Neural cell (in vitro differentiated cells): ENCODE measurements at regions not wholly inside any gene's neighbourhood (a gene's known extent, or its start where the extent isn't known, plus 50 kb on each side); places are given as distances from the start of the nearest gene placed in this dataset.

Experiments used
- H2AFZ ChIP-seq: fragments of 200-600, 300-800 bp; sonication (generic), shearing (Covaris generic); 2 replicates; pipeline ENCODE4 v1.6.0; 2014; ENCODE audit warnings: low read depth, mild to moderate bottlenecking, antibody characterized with exemption, low read length, moderate library complexity
- H3F3A ChIP-seq: fragments of 200-600 bp; shearing (Covaris generic); 2 replicates; pipeline ENCODE4 v1.6.1; 2016; ENCODE audit warnings: mild to moderate bottlenecking, moderate library complexity, mixed read lengths, antibody characterized with exemption, low read length; ENCODE audit not compliant: insufficient read depth, poor library complexity, severe bottlenecking
- H3K27ac ChIP-seq: fragments of 200-600, 300-800 bp; sonication (generic), shearing (Covaris generic); 2 replicates; pipeline ENCODE4 v1.5.1; 2014; ENCODE audit warnings: mild to moderate bottlenecking, low read length, moderate library complexity
- H3K27me3 ChIP-seq: fragments of 300-800, 200-600 bp; sonication (generic), shearing (Covaris generic); 2 replicates; pipeline ENCODE4 v1.6.0; 2014; ENCODE audit warnings: mild to moderate bottlenecking, low read depth, low read length, moderate library complexity; ENCODE audit not compliant: insufficient read depth
- H3K36me3 ChIP-seq: fragments of 300-800, 200-600 bp; sonication (generic), shearing (Covaris generic); 2 replicates; pipeline ENCODE4 v1.5.1; 2014; ENCODE audit warnings: mild to moderate bottlenecking, antibody characterized with exemption, low read length, moderate library complexity; ENCODE audit not compliant: insufficient read depth
- H3K4me2 ChIP-seq: fragments of 300-800, 200-600 bp; sonication (generic), shearing (Covaris generic); 2 replicates; pipeline ENCODE4 v1.6.0; 2014; ENCODE audit warnings: mild to moderate bottlenecking, low read length
- H3K4me3 ChIP-seq: fragments of 300-800, 200-600 bp; sonication (generic), shearing (Covaris generic); 2 replicates; pipeline ENCODE4 v1.5.1; 2014; ENCODE audit warnings: mild to moderate bottlenecking, low read length, moderate library complexity
- H3K79me2 ChIP-seq: fragments of 200-600 bp; shearing (Covaris generic); replicated peaks from 2 replicates; pipeline ENCODE4 v1.6.0; 2014; ENCODE audit warnings: mild to moderate bottlenecking, low read length, moderate library complexity; ENCODE audit not compliant: insufficient read depth
- H3K9ac ChIP-seq: fragments of 300-800, 200-600 bp; sonication (generic), shearing (Covaris generic); 2 replicates; pipeline ENCODE4 v1.6.1; 2016; ENCODE audit warnings: mild to moderate bottlenecking, low read length, mixed read lengths
- H3K9me2 ChIP-seq: fragments of 200-600 bp; shearing (Covaris generic); 2 replicates; pipeline ENCODE4 v1.6.1; 2016; ENCODE audit warnings: mild to moderate bottlenecking, low read length, mixed read lengths; ENCODE audit not compliant: insufficient read depth
- H3K9me3 ChIP-seq: fragments of 200-600, 300-800 bp; sonication (generic), shearing (Covaris generic); 2 replicates; pipeline ENCODE4 v1.6.1; 2016; ENCODE audit warnings: mild to moderate bottlenecking, mixed run types, low read length, moderate library complexity, mixed read lengths
- H4K20me1 ChIP-seq: fragments of 200-600 bp; shearing (Covaris generic); 2 replicates; pipeline ENCODE4 v1.6.1; 2016; ENCODE audit warnings: mild to moderate bottlenecking, mixed run types; ENCODE audit not compliant: insufficient read depth
- CTCF ChIP-seq: fragments of 450-650 bp; IDR thresholded peaks from 2 replicates; pipeline ENCODE4 v1.5.1; 2014; ENCODE audit warnings: antibody characterized with exemption, mild to moderate bottlenecking, moderate library complexity; ENCODE audit not compliant: poor library complexity, severe bottlenecking
- EP300 ChIP-seq: fragments of 450-650 bp; conservative IDR thresholded peaks from 2 replicates; pipeline ENCODE4 v1.6.1; 2014; ENCODE audit warnings: antibody characterized with exemption, mild to moderate bottlenecking, moderate library complexity; ENCODE audit not compliant: poor library complexity, severe bottlenecking
- EZH2 ChIP-seq: fragments of 200-600, 300-800 bp; shearing (Covaris generic), sonication (generic); IDR thresholded peaks from 2 replicates; pipeline ENCODE4 v1.6.1; 2014; ENCODE audit warnings: antibody characterized with exemption, low read length, borderline replicate concordance, mild to moderate bottlenecking; ENCODE audit not compliant: insufficient read depth, poor library complexity, severe bottlenecking
- MXI1 ChIP-seq: fragments of 450-650 bp; conservative IDR thresholded peaks from 2 replicates; pipeline ENCODE4 v1.6.1; 2014; ENCODE audit warnings: antibody characterized with exemption, mild to moderate bottlenecking; ENCODE audit not compliant: poor library complexity, severe bottlenecking
- POLR2AphosphoS5 ChIP-seq: IDR thresholded peaks from 2 replicates; pipeline ENCODE4 v1.6.1; 2012
- RAD21 ChIP-seq: fragments of 450-650 bp; conservative IDR thresholded peaks from 2 replicates; pipeline ENCODE4 v1.6.1; 2014; ENCODE audit warnings: antibody characterized with exemption, mild to moderate bottlenecking, moderate library complexity
- SMC3 ChIP-seq: fragments of 450-650 bp; conservative IDR thresholded peaks from 2 replicates; pipeline ENCODE4 v1.6.1; 2014; ENCODE audit warnings: antibody characterized with exemption, mild to moderate bottlenecking, moderate library complexity; ENCODE audit not compliant: poor library complexity
- TAF1 ChIP-seq: IDR thresholded peaks from 2 replicates; pipeline ENCODE4 v1.6.1; 2012; ENCODE audit warnings: low read depth
- TF ChIP-seq, protein P1 (sequence below): IDR thresholded peaks from 2 replicates; pipeline ENCODE4 v1.6.1; 2012; ENCODE audit warnings: borderline replicate concordance

DNA sequence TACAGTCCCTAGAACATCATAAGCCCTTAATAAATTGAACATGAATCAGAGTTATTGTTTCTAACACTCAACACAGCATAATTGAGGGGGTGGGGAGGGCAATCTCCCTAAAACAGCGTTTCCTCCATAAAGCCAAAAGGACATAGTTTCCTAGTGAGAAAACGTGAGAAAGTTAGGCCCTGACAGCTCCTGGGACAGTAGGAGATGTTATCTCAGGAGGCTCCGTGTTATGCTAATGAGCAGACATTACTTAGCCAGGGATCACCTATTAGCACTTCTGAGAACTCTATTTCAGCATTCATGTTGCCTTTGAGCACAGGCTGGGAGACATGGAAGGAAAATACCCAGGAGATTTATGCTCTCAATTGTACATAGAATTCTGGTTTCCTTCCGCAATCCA is 229.1 kb upstream of the ADAMTS9 start:
- Histone ChIP-seq H3K9ac (no peak overlapping the region), H4K20me1 (no peaks in the 10 kb centered on the region), H3K36me3 (no peaks in the 10 kb centered on the region), H3K27ac (no peak overlapping the region), H3K4me3 (no peak overlapping the region), H3K79me2 (no peaks in the 10 kb centered on the region), H3K4me2 (no peak overlapping the region), H3K9me3 (no peaks in the 10 kb centered on the region), H3K27me3 (no peaks in the 10 kb centered on the region), H3F3A (no peaks in the 10 kb centered on the region), H3K9me2 (no peaks in the 10 kb centered on the region), H2AFZ (no peak overlapping the region)
- TF ChIP-seq EP300 = no peak
- no peak for TF ChIP-seq RAD21
- TF ChIP-seq MXI1 = no peak
- TF ChIP-seq CTCF = no peak
- TF ChIP-seq TAF1 = no peak
- no peak for TF ChIP-seq EZH2
- TF ChIP-seq SMC3 = no peak
- no peak for TF ChIP-seq POLR2AphosphoS5
- TF ChIP-seq, protein P1, sequence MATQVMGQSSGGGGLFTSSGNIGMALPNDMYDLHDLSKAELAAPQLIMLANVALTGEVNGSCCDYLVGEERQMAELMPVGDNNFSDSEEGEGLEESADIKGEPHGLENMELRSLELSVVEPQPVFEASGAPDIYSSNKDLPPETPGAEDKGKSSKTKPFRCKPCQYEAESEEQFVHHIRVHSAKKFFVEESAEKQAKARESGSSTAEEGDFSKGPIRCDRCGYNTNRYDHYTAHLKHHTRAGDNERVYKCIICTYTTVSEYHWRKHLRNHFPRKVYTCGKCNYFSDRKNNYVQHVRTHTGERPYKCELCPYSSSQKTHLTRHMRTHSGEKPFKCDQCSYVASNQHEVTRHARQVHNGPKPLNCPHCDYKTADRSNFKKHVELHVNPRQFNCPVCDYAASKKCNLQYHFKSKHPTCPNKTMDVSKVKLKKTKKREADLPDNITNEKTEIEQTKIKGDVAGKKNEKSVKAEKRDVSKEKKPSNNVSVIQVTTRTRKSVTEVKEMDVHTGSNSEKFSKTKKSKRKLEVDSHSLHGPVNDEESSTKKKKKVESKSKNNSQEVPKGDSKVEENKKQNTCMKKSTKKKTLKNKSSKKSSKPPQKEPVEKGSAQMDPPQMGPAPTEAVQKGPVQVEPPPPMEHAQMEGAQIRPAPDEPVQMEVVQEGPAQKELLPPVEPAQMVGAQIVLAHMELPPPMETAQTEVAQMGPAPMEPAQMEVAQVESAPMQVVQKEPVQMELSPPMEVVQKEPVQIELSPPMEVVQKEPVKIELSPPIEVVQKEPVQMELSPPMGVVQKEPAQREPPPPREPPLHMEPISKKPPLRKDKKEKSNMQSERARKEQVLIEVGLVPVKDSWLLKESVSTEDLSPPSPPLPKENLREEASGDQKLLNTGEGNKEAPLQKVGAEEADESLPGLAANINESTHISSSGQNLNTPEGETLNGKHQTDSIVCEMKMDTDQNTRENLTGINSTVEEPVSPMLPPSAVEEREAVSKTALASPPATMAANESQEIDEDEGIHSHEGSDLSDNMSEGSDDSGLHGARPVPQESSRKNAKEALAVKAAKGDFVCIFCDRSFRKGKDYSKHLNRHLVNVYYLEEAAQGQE = no peak

DNA sequence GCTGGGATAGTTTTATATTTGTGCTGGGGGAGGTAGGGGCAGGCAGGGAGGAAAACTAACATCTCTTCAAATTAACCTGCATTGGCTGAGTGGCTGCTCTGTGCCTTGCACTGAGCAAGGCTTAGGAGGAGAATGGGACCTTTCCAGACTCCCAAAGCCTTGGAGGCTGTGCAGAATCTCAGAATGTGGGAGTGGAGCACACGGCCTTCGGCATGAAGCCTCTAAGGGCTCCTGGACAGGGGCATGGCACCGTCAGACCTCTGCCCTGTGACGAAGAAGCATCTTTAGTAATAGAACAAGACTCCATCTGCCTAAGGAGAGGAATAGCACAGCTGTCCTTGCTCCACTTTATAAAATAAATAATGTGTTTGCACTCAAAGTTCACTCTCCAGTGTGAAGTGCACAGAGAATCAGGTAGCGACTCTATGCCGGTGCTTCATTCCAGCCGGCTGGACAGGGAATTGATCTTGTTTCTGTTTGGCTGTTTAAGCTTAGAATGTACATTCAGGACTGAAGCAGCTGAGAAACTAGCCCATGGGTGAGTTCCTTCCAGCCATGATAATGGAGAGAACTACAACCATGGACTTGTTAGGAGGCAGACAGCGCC is 228.5 kb upstream of the ADAMTS9 start:
- H3K27me3 ChIP-seq = no peaks in the 10 kb centered on the region
- no peaks in the 10 kb centered on the region for H3K9me2 ChIP-seq
- H3K9ac ChIP-seq = no peak overlapping the region
- H3K4me2 ChIP-seq = no peak overlapping the region
- H3K36me3 ChIP-seq = no peaks in the 10 kb centered on the region
- no peak overlapping the region for H3K27ac ChIP-seq
- H3F3A ChIP-seq = no peaks in the 10 kb centered on the region
- H3K4me3 ChIP-seq = no peak overlapping the region
- no peaks in the 10 kb centered on the region for H3K9me3 ChIP-seq
- H4K20me1 ChIP-seq = no peaks in the 10 kb centered on the region
- TF ChIP-seq TAF1 (no peak), EP300 (no peak), EZH2 (no peak)
- H3K79me2 ChIP-seq = no peaks in the 10 kb centered on the region
- H2AFZ ChIP-seq = no peak overlapping the region
